Ectodermal cell (in vitro differentiated cells): ENCODE measurements at regions not wholly inside any gene's neighbourhood (a gene's known extent, or its start where the extent isn't known, plus 50 kb on each side); places are given as distances from the start of the nearest gene placed in this dataset.

ENCODE experiments used
- H3K27ac ChIP-seq: 2 replicates; pipeline ENCODE4 v1.7.0; 2013; ENCODE audit warnings: mild to moderate bottlenecking, low read depth, low read length; ENCODE audit not compliant: insufficient read depth, poor library complexity, severe bottlenecking
- H3K27me3 ChIP-seq: 2 replicates; pipeline ENCODE4 v1.7.0; 2013; ENCODE audit warnings: mild to moderate bottlenecking, low read length; ENCODE audit not compliant: insufficient read depth, control insufficient read depth, poor library complexity, severe bottlenecking
- H3K36me3 ChIP-seq: one replicate; pipeline ENCODE4 v1.7.0; 2013; ENCODE audit warnings: low read length; ENCODE audit not compliant: control insufficient read depth, insufficient read depth
- H3K4me1 ChIP-seq: one replicate; pipeline ENCODE4 v1.7.0; 2013; ENCODE audit warnings: low read length; ENCODE audit not compliant: control insufficient read depth, insufficient read depth
- H3K4me3 ChIP-seq: 2 replicates; pipeline ENCODE4 v1.7.0; 2013; ENCODE audit warnings: low read depth, low read length, control low read depth; ENCODE audit not compliant: insufficient read depth
- H3K9me3 ChIP-seq: 2 replicates; pipeline ENCODE4 v1.7.0; 2013; ENCODE audit warnings: mild to moderate bottlenecking, low read length, moderate library complexity; ENCODE audit not compliant: control insufficient read depth
- WGBS, 2 experiments: methylation state at CpG; one replicate each; pipeline ENCODE4 v1.1.7; 2013; ENCODE audit warnings: missing lambda C conversion rate in 2 of 2; 5-methylcytosine and 5-hydroxymethylcytosine counted together

DNA sequence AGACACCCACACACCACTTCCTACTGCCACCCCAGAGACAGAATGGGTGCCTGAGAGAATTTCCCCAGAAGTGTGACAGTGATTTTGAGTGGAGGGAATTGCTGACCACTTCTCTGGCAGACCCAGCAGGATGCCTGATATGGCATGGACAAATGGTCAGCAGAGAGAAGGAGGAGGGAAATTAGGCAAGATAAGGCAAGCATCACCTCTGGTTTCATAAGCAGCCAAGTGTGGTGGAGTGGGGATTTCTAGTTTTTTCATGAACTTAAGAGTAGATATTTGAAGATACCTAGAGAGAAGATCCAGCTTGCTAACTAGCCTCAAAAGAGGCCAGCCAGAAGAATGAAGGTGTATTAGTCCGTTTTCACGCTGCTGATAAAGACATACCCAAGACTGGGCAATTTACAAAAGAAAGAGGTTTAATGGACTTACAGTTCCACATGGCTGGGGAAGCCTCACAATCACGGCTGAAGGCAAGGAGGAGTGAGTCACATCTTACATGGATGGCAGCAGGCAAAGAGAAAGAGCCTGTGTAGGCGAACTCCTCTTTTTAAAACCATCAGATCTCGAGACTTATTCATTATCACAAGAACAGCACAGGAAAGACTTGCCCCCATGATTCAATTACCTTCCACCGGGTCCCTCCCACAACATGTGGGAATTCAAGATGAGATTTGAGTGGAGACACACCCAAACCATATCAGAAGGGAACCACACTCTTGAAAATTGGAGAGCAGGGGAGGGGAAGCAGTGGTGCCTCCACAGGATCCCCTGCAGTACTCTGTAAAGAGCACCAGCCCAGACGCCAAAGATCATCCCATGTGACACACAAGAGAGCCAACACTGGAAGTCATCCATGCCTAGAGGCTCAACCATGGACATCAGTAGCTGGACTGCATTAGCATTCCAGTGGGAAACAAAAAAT, 64.2 kb downstream of the RBM43 start:
- no peaks in the 10 kb centered on the region for H3K36me3 ChIP-seq
- H3K4me1 ChIP-seq, result no peaks in the 10 kb centered on the region
- H3K4me3 ChIP-seq, result no peak overlapping the region
- 88 to 90% methylated on average over 7 of the region's 7 CpGs for WGBS, 2 experiments
- no peaks in the 10 kb centered on the region for H3K27me3 ChIP-seq
- H3K9me3 ChIP-seq, result no peaks in the 10 kb centered on the region
- H3K27ac ChIP-seq, result no peak overlapping the region

DNA sequence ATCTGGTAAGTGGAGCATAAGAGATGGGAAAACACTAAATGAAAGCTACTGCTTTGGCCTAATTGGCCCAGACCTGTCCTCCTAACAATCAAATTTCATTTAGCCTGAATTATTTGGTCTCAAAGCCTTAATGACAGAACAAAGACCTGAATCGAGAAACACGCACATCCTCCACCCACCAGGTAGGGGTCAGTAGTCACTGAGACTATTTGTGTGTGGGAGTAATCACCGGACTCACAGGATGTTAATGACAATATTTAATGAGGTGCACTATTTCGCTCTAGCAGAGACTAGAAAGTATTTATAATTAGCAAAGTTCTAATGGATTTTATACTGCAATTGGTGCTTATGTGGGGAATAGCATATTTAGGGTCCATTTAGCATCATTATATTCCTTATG, 68.1 kb downstream of the RBM43 start:
- no peaks in the 10 kb centered on the region for H3K4me1 ChIP-seq
- no peak overlapping the region for H3K4me3 ChIP-seq
- H3K36me3 ChIP-seq, result no peaks in the 10 kb centered on the region
- WGBS, 2 experiments, result 95 to 98% methylated on average over 3 to 4 of the region's 4 CpGs
- H3K9me3 ChIP-seq, result no peaks in the 10 kb centered on the region
- no peak overlapping the region for H3K27ac ChIP-seq
- H3K27me3 ChIP-seq, result no peaks in the 10 kb centered on the region

DNA sequence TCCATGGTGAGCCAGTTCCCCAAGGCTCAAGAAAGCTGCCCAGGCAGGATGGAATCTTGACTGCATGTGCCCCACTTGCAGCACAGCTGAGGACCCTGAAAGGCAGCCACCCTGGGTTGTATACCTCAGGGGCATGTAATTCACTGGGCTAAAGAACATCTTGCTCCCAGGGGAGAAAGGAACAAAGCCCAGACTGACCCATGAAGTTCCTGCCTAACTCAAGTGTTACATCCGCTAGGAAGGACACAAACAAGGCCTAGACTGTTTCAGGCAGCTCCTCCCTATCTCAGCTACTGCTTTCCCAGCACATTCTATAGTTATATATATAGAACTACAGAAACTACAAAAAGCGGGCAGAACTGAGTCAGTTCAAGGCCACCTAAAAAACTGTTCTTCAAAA, 69.0 kb downstream of the RBM43 start:
- H3K27me3 ChIP-seq, result no peaks in the 10 kb centered on the region
- H3K9me3 ChIP-seq, result no peaks in the 10 kb centered on the region
- H3K4me3 ChIP-seq, result no peak overlapping the region
- H3K27ac ChIP-seq, result no peak overlapping the region
- H3K4me1 ChIP-seq, result no peaks in the 10 kb centered on the region
- H3K36me3 ChIP-seq, result no peaks in the 10 kb centered on the region
- WGBS, 2 experiments, result 100% methylated on average over 2 of the region's 2 CpGs

DNA sequence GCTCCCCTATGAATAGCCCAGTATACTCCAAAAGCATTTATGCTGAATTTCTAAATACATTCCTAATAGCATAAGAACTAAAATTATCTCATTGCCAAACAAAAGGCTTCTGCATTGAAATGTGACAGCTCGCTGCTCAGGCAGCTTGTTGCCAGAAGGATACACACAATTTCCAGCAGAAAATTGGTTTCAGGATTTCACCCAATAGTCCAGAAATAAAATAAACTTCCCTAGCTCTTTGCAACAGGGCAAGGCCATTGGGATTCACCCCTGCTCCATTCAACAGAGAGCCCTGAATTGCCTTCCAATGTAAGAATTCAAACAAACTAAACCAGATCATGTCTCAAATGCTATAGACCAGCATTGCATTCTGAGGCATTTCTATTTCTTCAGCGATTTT, 70.7 kb downstream of the RBM43 start:
- no peaks in the 10 kb centered on the region for H3K9me3 ChIP-seq
- 93% methylated on average over 2 of the region's 2 CpGs for WGBS, 2 experiments

DNA sequence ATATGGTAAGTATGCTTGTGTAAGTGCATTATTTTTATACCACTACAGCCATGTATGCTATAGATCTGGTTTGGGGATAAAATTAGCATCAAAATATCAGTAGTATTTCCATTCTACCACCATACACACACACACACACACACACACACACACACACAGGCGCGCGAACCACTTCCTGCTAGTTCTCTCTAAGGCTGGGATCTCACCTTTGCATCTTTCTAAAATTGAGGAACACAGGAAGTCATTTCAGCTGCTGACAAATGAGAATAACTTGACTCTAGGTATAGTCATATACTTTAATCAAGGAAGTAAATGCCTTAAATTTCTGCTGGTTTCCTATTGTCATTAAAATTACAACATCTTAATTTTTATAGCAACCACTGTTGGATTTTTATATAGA, 72.5 kb downstream of the RBM43 start:
- no peak overlapping the region for H3K4me3 ChIP-seq
- H3K27ac ChIP-seq, result no peak overlapping the region
- WGBS, 2 experiments, result 76 to 100% methylated on average over 3 of the region's 3 CpGs
- no peaks in the 10 kb centered on the region for H3K9me3 ChIP-seq
- no peaks in the 10 kb centered on the region for H3K36me3 ChIP-seq
- H3K4me1 ChIP-seq, result no peaks in the 10 kb centered on the region
- no peaks in the 10 kb centered on the region for H3K27me3 ChIP-seq

More for the DNA sequence above, 70.7 kb downstream of the RBM43 start:
- Histone ChIP-seq H3K4me3 (no peak overlapping the region), H3K27me3 (no peaks in the 10 kb centered on the region), H3K4me1 (no peaks in the 10 kb centered on the region), H3K36me3 (no peaks in the 10 kb centered on the region), H3K27ac (no peak overlapping the region)

DNA sequence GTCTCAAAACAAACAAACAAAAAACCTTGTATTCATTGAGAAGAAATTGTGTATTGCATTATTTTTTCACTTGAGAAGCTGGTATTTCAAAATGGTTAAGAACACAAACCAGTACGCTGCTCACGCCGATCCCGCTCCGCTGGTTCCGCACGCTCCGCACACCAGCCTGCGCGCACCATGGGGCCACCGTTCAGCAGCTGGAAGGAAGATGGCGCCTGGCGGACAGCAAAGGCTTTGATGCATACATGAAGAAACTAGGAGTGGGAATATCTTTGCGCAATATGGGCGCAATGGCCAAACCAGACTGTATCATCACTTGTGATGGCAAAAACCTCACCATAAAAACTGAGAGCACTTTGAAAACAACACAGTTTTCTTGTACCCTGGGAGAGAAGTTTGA, 75.7 kb downstream of the RBM43 start:
- no peak overlapping the region for H3K4me3 ChIP-seq
- H3K27ac ChIP-seq, result no peak overlapping the region
- 97% methylated on average over 15 of the region's 15 CpGs for WGBS, 2 experiments
- H3K36me3 ChIP-seq, result no peaks in the 10 kb centered on the region
- no peaks in the 10 kb centered on the region for H3K27me3 ChIP-seq
- peaks cover 3% of the 10 kb centered on the region for H3K4me1 ChIP-seq
- no peaks in the 10 kb centered on the region for H3K9me3 ChIP-seq

DNA sequence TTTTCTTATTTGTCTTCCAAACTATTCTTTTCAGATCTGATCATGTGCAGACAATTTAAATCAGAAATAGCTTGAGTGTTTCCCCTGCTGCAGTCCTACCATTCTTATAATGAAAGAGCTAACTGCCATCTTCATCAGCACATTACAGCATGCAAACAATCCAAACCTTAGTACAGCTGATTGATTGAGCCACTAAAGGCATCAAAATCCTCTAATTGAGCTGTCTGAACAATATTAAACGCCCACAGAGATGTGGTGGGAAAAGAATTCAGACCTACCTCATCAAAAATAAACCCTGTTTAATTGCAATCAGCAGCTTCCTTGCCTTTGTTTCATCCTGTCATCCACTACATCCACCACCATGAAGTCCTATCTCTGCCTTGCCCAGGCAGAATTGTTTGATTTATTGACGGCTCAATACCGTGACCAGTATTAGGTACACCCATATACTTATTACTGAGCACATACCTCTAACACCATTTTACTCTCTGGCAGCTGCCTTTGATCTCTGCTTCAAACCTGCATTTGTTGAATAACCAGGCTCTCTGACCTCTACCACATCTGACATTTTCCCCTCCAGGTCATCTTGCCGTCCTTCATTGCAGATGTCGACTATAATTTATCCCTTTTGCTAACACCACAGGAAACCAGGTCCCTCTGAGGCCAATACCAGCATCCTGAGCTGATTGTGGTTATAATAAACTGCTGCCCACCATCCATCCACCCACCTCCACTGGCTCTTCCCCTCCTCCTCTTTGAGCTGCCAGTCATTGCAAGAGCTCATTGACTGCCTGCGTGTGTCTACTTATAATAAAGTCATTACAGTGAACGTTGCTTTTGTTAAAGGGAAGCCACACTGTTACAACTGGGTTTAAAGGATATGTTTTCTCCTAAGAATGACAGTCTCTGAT, 78.5 kb downstream of the RBM43 start:
- no peak overlapping the region for H3K4me3 ChIP-seq
- 88 to 91% methylated on average over 7 of the region's 7 CpGs for WGBS, 2 experiments
- no peaks in the 10 kb centered on the region for H3K9me3 ChIP-seq
- H3K4me1 ChIP-seq, result peaks cover 3% of the 10 kb centered on the region
- no peaks in the 10 kb centered on the region for H3K27me3 ChIP-seq
- H3K27ac ChIP-seq, result no peak overlapping the region
- H3K36me3 ChIP-seq, result no peaks in the 10 kb centered on the region

DNA sequence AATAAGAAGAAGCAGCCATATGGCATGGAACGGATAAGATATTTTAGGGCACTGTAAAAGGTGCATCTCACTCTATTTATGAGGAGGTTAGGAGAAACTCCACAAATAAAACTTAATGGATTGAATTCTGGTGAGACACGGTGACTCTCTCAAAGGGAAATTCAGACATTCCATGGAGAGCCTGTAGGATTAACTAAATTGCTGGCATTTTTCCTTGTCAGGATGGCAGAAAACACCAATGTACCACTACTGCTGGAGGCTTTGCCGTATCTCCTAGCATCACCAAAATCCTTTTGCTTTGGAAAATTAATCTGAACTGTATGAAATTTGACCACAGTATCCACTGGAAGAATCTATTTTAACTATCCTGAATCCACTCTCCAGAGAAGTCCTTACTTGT, 79.3 kb downstream of the RBM43 start:
- WGBS, 2 experiments, result 88 to 97% methylated on average over 3 of the region's 3 CpGs
- Histone ChIP-seq H3K4me1 (peaks cover 3% of the 10 kb centered on the region), H3K36me3 (no peaks in the 10 kb centered on the region), H3K4me3 (no peak overlapping the region), H3K9me3 (no peaks in the 10 kb centered on the region), H3K27me3 (no peaks in the 10 kb centered on the region), H3K27ac (no peak overlapping the region)

DNA sequence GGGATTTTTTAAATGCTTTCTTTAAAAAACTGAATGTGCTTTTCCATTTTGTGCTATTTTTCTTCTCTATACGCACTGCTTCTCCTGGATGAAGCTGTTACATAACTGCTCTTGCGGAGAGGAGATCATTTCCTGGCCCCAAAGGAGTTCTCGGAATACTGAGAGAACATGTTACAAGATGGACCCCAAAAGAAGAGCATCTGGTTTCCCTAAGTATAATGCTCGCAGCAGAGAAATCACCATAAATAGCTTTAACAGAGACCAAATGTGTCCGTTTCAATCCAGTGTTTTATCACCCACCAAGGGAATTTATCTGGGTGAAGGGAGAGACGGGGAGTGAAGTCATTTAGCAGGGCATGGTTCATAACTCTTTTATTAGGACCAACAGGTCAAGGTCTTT, 80.1 kb downstream of the RBM43 start:
- 92 to 97% methylated on average over 5 to 6 of the region's 6 CpGs for WGBS, 2 experiments
- Histone ChIP-seq H3K27ac (no peak overlapping the region), H3K9me3 (no peaks in the 10 kb centered on the region), H3K36me3 (no peaks in the 10 kb centered on the region), H3K4me3 (no peak overlapping the region), H3K4me1 (peaks cover 3% of the 10 kb centered on the region), H3K27me3 (no peaks in the 10 kb centered on the region)

DNA sequence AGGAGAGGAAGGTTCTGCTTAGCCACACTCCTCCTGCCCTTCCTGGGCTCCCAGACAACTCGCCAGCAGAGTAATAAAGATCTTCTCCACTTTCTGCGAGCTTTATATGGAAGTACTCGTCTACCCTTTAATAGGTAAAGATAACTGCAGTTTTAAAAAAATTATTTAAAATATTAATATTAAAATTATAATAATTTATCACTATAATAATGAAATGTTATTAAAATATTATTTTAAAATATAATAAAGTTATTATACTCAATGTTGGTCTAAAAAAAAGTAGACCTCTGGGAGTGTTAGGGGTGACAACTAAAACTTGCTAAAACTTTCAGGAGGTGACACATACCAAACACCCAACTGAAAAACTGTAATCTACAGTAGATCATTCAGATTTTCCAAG, 81.5 kb downstream of the RBM43 start:
- 88% methylated on average over 1 of the region's 3 CpGs; no CpG with 5 or more reads in 1 of the 2 experiments for WGBS, 2 experiments
- H3K4me1 ChIP-seq, result peaks cover 3% of the 10 kb centered on the region
- no peaks in the 10 kb centered on the region for H3K27me3 ChIP-seq
- no peak overlapping the region for H3K27ac ChIP-seq
- H3K9me3 ChIP-seq, result no peaks in the 10 kb centered on the region
- no peak overlapping the region for H3K4me3 ChIP-seq
- H3K36me3 ChIP-seq, result no peaks in the 10 kb centered on the region
